Stimulated activated CD4-positive, alpha-beta T cell treated with anti-CD3 and anti-CD28 coated beads, TNF-alpha, amount 100 ng/mL, for 48 hours (primary cell): ENCODE measurements at regions not wholly inside any gene's neighbourhood (a gene's known extent, or its start where the extent isn't known, plus 50 kb on each side); places are given as distances from the start of the nearest gene placed in this dataset.
"Not testable (repeated sequence)": the region's sequence is repeated elsewhere in the genome, so short reads cannot be mapped to it uniquely, and the experiment has no call there.

Experiments
- DNase-seq, 3 donors: peaks; one replicate each; pipeline ENCODE4 v3.0.0-alpha.2; 2020; ENCODE audit warnings: low read depth in 3 of 3

DNA sequence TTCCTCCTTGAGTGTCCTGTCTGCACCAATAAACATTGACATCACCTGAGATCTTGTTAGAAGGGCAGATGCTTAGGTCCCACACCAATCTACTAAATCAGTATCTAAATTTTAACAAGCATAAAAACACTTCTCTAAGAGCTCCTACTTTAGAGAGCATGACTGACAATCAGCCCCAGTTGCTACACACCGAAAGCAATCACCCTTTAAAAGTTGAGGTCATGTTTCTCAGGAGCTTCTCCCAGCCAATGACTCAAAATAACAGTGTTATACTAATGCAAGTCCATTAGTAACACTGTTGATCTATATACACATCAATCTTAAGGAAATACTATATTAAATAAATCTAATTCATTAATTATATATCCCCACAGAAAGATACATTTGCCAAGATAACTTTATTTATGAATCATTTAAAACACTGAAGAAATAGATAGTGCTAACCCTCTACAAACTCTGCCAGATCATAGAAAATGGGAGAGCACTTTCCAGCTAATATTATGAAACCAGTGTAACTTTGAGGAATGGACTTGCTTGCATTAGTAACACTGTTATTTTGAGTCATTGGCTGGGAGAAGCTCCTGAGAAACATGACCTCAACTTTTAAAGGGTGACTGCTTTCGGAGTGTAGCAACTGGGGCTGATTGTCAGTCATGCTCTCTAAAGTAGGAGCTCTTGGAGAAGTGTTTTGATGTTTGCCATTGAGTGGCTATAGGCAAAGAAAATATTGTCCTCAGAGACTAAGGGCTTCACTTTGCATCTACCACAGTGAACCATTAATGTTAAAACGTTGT, 109.8 kb upstream of the HDX start:
- no peak for DNase-seq

GRCh38 chrX:84634201-84634782, 132.0 kb upstream of the HDX start:
- DNase-seq: no peak

DNA sequence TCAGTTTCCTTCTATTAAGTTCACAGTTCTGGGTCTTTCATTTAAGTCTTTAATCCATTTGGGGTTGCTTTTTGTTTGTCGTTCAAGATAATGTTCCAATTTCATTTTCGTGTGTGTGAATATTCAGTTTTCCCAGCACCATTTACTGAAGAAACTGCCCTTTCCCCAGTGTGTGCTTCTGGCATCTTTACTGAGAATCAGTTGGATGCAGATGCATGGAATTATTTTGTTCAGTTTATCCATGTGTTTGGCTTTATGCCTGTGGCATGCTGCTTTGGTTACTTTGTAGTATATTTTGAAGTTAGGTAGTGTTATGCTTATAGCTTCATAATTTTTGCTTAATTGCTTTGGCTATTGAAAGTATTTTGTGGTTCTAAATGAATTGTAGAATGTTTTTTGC, 163.8 kb upstream of the HDX start:
- DNase-seq: no peak

- no peak for DNase-seq
These were observed 188.0 kb upstream of the HDX start for GRCh38 chrX:84690228-84690627.

DNA sequence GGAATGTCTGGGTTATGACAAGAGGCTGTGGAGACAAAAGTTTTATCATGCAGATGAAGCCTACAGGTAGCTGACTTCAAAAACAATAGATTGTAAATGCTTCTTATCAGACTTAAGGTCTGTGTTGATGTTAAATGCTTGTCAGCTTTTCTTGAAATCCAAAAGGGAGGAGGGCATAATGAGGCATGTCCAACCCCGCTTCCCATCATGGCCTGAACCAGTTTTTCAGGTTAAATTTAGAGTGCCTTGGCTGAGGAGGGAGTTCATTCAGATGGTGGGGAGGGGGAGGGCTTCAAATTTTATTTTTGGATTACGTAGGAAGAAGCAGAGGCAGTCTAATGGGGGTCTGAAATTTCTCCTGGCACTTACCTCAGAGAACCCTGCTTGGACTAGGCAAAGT, 207.7 kb upstream of the HDX start:
- no peak for DNase-seq

DNA sequence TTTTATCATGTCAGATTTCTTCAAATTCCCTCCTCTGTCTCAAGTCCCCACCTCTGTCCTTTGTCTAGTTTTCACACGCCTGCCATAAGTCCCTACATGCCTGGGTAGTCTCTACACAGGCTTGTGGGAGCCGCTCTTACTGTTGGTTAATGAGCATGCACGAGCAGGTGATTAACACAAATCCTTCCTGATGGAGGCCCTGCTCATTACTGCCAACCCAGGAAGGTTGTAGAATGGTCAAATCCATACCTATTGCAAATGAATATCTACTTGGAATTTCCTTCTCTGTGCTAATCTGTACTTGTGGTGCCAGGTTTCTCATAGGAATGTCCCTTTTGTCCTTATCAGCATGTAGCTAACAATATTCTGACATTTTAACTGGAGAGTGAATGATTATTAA, 208.4 kb upstream of the HDX start:
- DNase-seq: no peak

- DNase-seq: no peak
These were observed 210.4 kb upstream of the HDX start for GRCh38 chrX:84712621-84713020.

GRCh38 chrX:84715315-84715714, 213.1 kb upstream of the HDX start:
- DNase-seq: no peak

DNA sequence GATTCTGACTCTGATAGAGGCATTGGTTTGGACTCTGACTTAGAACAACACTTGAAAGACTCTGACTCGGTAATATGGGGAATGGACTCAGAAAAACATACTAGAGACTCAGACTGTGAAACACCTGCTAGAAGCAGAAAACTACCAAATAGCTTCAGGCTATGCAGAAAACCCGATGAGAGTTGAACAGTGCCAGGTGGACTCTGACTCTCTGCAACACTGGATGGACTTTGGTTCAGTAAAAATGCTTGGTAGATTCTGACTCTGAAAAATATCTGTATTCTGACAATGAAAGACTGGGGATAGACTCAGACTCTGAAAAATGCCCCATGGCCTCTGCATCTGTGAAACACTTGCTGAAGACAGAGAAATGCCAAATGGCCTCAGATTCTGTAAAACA, 215.1 kb upstream of the HDX start:
- no peak for DNase-seq

- DNase-seq: no peak
These were observed 219.2 kb upstream of the HDX start for GRCh38 chrX:84721416-84721815.

DNA sequence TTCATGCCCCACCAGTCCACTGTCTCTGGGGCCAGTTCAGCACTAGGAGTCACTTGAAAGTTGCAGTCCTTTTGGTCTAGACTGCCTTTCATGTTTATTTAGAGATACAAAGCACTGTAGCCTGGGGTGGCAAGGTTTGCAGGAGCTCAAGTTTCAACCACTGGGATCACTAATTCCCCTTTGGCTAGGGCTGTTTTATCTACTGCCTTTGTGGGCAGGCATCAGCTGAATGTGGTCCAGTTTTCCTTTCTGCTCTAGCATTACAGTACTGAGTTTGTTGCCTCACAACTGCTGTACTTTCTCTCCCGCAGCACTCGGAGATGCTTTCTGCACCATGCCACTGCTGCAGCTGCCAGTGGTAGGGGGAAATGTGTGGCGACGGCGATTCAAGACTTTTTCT, 222.3 kb upstream of the HDX start:
- DNase-seq: no peak

- DNase-seq: no peak
These were observed 227.2 kb upstream of the HDX start for GRCh38 chrX:84729408-84729807.

- peak in 1 of 3 donors; percentile 3 for DNase-seq
These were observed 227.6 kb upstream of the HDX start for GRCh38 chrX:84729809-84730208.

DNA sequence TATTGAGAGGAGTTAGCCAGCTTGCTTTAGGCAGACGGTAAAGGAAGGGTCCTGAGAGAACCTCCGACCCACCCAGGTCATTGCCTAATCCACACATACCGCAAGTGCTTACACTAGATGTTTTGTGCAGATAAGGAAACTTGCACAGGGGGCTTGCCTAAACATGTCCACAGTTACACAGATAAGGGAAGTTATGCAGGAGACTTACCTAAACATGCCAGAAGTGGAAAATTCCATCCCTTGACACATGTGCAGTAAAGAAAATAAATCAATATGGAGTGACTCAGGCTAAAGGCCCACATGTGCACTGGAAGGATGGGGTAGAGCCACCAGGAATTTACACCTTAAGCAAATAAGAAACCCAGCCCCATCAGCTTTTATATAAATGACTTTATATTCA, 232.8 kb upstream of the HDX start:
- DNase-seq: no peak

DNA sequence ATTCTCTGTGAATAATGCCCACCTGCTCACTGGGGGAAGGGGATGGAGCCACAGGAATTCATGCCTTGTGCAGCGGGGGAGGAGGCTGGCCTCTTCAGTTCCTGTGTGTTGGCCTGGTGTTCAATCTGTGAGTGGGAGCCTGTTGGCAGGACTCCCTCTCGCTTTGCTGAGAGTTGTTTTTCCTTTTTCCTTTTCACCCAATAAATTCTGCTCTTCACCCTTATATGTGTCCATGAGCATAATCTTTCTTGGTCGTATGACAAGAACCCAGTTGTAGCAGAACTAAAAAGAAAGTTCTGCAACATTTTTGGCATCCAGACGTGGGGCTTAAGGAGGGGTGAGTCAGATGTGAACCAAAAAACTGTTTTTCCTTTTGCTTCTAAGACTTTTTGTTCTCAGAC, 235.2 kb upstream of the HDX start:
- no peak for DNase-seq

- no peak for DNase-seq
These were observed 245.3 kb upstream of the HDX start for GRCh38 chrX:84747516-84747915.

GRCh38 chrX:84748965-84749656, 246.9 kb upstream of the HDX start:
- DNase-seq: no peak

- no peak for DNase-seq
These were observed 243.1 kb upstream of the APOOL start for GRCh38 chrX:84760560-84760959.

GRCh38 chrX:84796321-84796720, 207.4 kb upstream of the APOOL start:
- no peak for DNase-seq

DNA sequence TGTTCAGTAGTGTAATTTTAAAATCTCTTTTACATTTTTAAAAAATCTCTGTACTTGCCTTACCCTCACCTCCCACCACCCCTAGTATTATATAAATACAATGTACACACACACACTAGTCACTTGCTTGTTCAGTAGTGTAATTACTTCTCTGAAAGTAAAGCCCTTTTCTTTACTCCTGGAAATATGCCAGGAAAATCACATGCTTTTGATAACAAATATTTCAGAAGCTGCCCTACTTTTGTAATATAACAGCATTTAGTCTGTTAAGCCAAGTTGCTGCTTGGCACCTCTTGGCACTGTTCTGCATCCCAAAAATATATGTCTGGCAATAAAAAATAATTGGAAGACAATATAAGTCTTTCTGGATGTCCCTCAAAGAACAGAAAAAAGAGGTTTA, 172.8 kb upstream of the APOOL start:
- DNase-seq: no peak

- DNase-seq: not testable (repeated sequence)
These were observed 157.1 kb upstream of the APOOL start for GRCh38 chrX:84846541-84846940.

- DNase-seq: not testable (repeated sequence)
These were observed 152.5 kb upstream of the APOOL start for GRCh38 chrX:84851183-84851582.

- not testable (repeated sequence) for DNase-seq
These were observed 146.9 kb upstream of the APOOL start for GRCh38 chrX:84856791-84857190.
